Stimulated activated CD4-positive, alpha-beta T cell treated with anti-CD3 and anti-CD28 coated beads, TNF-alpha, amount 100 ng/mL, for 1 hour (primary cell): ENCODE measurements at regions not wholly inside any gene's neighbourhood (a gene's known extent, or its start where the extent isn't known, plus 50 kb on each side); places are given as distances from the start of the nearest gene placed in this dataset.
"Not testable (repeated sequence)": the region's sequence is repeated elsewhere in the genome, so short reads cannot be mapped to it uniquely, and the experiment has no call there.

ENCODE experiments used
- DNase-seq, 3 donors: peaks; one replicate each; pipeline ENCODE4 v3.0.0-alpha.2; 2020; ENCODE audit warnings: low read depth in 3 of 3, low spot score in 1 of 3

DNA sequence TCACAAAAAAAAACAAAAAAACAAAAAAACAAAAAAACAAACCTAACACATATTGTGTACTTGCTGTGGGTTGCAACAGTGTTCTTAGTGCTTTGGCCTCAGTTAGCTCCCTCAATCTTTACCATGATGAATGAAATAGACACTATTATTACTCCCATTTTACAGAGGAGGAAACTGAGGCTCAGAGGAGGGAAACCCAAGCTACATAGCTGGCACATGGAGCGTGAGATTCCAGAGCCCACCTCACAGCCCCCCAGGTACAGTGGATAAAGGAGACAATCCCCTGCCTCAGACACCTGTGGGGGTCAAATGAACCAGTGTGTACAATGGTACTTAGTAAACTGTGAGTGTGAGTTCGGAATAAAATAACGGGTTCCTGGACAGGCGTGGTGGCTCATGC, 104.9 kb upstream of the SMAD3 start:
- no peak for DNase-seq

- DNase-seq = no peak
Observed at GRCh38 chr15:66961407-66961884, 104.0 kb upstream of the SMAD3 start.

DNA sequence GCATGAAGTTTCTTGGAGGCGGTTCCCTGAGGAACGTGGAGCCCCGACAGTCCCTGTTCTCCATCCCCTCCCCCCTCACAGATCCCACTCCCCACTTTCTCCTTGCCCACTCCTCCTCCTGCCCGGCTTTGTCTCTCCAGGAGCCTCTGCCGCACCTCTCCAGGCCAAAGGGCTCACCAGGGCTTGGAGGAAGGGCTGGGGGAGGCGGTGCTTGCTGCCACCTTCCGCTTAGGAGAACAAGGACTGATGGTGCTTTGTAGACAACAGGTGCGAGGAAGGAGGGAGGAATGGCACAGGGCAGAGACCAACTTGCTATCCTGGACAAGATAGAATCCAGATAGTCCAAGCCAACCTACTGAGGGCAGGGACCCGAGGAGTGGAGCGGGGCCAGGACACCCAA, 103.5 kb upstream of the SMAD3 start:
- no peak for DNase-seq

DNA sequence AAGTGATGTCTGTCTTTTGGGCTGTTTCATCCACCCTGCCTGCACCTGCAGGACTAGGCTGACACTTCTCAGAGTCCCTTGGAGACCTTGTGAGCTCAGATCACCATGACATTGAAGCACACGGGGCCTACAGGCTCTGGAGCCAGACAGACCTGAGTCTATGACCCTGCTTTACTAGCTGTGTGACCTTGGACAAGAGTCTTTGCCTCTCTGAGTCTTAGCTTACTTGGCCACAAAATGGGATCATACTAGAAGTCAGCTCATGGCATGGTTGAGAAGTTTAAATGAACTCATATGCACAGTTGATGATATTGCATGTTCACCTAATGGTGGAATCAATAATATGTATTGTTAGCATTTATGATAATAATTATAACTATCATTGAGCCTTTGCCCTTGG, 102.9 kb upstream of the SMAD3 start:
- DNase-seq = no peak

- DNase-seq = no peak
Observed at GRCh38 chr15:66963084-66963483, 102.3 kb upstream of the SMAD3 start.

GRCh38 chr15:66963710-66964109, 101.7 kb upstream of the SMAD3 start:
- DNase-seq = no peak

DNA sequence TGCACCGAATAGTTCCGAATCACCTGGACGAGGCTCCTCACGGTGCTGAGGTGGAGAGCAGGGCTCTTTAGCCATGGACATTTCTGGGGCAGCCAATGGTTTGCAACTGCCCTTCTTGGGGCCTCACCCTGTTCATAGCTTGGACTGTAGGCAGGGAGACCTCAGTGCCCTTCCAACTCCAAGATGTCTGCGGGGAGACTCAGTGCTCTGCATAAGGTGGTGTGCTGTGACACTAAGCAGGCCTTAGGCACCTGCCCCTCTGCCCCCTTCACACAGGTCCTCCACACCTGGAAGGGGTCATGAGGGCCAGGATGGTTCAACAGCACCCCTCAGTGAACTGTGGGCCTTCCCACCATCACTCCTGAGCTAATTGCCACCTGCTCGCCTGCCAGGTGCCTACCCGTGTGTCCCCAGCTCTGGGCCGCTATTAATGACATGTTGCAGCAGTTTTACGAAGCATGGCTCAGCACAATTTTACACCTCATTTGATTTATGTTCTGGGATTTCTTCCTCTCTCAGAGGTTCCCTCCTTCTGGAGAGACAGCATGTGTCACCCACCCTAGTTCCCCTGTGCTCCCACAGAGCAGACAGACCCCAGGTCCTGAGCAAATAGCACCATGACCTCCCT, 101.2 kb upstream of the SMAD3 start:
- DNase-seq = no peak

DNA sequence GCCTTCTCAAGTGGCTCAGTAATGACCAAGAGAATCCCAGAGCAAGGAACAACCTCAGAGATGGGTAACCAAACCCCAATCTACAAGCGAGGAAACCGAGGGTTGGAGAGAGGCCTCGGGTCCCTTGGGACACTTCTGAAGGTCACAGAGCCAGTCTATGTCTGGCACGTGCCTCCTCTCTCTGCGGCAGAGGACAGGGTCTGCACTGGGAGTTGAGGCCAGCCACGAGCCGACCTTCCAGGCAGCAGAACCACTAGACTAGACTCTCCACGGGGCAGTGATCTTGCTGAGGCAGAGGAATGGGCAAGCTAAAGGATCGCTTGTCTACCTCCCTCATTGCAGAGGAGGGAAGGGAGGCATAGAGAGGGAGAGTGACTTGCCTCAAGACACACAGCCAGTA, 100.6 kb upstream of the SMAD3 start:
- DNase-seq = no peak

DNA sequence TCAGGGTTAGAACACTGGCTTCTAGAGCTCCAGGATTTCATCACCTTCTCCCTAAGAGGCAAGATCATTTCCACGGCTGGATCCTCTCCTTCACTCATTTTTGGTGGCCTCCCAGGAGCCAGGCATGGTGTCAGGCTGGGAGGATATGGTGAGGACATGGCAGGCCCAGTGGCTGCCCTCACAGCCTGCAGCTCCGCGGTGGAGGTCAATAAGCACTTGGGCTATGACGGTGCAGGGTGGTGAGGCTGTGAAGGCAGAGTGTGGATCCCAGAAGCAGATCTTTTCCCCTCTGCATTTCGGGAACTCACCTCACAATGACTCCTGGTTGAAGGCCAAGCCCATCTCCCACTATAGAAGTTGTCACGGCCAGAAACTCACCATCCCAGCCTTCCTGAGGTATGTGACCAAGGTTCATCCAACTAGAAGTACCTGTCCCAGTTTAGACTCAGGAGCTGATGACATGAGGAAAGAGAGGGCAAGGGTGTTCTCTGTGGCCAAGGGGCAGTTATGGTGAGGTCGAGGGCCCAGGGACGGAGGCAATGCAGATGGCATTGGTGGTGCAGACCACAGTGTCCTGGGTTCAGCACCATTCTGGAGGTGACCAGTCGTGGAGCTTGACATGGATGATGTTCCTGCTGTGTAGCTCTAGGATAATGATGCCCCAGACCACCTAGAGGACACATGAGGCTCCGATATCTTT, 100.1 kb upstream of the SMAD3 start:
- no peak for DNase-seq

DNA sequence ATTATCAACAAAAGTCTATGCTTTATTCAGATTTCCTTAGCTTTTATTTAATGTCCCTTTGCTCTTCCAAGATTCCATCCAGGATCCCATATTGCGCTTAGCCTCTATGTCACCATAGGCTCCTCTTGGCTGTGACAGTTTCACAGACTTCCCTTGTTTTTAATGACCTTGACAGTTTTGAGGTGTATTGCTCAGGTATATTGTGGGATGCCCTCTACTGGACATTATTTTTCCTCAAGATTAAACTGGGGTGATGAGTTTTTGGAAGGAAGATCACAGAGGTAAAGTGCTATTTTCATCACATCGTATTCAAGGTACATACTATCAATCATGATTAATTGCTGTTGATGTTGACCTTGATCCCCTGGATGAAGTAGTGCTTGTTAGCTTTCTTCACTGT, 99.1 kb upstream of the SMAD3 start:
- no peak for DNase-seq

DNA sequence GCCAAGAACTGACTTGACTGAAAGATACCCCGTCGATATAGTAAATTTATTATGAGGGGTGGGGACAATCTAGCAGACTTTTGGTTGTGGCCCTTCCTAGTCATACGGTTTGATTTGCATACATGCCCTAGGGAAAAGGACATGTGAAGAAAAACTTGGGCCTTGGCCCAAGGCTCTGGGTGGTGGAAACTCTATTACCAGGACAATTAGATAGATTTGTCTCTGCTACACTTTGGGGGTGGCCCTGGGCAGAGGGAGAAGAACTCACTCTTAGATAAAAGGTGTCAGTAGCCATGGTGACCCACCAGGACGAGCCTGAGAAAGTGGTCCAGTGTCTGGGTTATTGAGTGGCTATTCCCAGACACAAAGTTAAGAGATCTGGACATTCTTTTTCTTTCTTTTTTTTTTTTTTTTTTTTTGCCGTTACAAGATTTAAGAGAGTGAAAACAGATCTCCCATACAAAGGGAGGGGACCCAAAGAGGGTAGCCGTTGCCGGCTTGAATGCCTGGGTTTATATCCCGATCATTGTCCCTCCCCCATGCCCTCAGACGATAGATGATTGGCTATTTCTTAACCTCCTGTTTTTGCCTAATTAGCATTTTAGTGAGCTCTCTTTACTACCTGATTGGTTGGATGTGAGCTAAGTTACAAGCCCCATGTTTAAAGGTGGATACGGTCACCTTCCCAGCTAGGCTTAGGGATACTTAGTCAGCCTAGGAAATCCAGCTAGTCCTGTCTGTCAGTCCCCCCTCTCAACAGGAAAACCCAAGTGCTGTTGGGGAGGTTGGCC, 96.4 kb upstream of the SMAD3 start:
- no peak for DNase-seq

DNA sequence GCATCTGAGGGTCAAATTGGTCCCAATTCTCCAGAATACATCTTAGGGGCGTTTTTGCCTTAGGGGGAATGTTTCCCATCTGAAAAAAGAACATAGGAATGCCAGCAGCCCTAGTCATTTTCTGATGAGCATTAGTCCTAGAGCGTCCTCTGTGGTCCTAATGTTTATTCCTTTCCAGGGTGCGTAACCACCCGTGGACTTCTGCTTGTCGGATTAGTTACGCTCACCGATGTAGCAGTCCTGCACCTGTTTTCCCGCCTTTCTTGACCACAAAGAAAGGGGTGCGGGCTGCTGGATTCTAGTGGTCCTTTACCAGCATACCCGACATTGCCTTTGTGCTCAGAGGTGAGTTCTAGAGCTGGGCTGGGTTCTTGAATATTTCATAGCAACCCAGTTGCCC, 91.3 kb upstream of the SMAD3 start:
- DNase-seq = not testable (repeated sequence)

DNA sequence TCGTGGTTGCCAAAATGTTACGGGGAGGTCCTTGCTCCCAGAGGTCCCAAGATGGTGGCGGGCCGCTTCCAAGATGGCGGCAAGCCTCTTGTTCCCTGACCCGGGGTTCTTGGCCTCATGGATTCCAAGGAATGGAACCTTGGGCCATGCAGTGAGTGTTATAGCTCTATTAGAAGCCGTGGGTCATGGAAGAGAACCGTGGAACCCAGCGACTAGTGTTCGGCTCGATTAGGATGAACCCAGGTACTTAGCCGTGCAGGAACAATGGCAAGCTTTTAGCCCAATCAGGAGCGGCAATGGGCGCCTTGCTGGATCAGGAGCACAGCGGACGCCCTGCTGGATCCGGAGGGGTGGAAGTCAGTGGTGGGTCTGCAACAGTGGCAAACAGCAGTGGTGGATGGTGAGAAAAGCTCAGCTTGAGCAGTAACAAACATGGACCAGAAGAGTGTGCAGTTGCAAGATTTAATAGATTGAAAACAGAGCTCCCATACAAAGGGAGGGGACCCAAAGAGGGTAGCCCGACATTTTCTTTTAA, 89.2 kb upstream of the SMAD3 start:
- DNase-seq = not testable (repeated sequence)

DNA sequence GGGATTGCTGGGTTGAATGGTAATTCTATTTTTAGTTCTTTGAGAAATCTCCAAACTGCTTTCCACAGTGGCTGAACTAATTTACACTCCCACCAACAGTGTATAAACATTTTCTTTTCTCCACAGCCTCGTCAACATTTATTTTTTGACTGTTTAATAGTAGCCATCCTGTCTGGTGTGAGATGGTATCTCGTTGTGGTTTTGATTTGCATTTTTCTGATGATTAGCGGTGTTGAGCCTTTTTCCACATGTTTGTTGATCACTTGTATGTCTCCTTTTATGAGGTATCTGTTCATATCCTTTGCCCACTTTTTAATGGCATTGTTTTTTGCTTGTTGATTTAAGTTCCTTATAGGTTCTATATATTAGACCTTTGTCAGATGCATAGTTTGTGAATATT, 85.1 kb upstream of the SMAD3 start:
- DNase-seq = not testable (repeated sequence)

DNA sequence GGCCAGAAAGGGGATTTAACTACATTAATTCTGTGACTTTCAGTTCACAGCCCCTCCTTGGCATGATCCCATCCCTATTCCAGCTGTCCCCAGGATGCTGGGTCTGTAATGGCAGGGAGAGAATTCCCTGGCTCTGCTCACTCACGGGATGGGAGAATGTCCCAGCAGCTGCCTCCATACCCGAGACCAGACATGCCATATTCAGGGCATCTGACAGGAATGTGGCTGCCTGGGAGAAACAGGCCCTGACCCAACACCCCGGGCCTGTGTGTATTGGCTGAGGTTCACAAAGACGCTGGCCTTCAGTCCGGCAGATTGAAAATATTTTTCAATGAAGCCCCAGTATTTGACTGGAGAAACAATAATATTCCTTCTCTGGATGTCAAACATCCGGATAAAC, 83.6 kb upstream of the SMAD3 start:
- no peak for DNase-seq

DNA sequence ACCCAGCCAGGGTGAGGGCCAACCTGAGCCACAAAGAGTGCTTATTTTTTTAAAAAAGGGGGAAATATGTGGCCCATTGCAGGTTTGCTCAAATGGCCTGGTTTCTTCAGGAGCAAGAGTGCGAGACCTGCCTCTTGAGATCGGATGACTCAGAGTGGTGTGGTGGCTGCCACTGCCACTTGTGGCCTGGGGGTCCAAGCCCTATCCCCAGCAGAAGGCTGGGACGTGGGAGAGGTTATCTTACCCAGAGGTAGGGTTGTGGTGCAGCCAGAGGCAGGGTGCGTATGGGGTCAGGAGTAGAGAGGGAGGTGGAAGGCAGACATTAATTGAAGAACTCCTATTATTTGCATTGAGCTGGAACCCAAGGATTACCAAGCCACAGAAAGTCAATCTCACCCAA, 83.2 kb upstream of the SMAD3 start:
- DNase-seq = no peak

DNA sequence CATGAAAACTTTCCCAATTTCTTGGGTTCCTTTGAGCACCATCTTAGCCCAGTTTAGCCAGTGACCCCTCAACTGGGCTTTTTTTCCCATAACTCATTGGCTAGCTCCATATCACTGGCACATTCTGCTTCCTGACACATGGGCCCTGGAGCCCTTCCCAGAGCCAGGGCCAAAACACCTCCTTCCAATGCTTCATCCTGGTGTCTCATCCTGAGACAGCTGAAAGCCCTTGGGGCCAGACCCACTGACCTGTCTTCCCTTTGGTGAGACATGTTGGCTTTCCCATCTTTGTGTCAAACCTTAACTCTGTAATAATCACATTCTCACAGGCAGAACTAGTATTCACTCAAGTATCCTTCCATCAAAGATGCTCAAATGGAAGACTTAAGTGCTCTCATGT, 82.6 kb upstream of the SMAD3 start:
- DNase-seq = no peak

DNA sequence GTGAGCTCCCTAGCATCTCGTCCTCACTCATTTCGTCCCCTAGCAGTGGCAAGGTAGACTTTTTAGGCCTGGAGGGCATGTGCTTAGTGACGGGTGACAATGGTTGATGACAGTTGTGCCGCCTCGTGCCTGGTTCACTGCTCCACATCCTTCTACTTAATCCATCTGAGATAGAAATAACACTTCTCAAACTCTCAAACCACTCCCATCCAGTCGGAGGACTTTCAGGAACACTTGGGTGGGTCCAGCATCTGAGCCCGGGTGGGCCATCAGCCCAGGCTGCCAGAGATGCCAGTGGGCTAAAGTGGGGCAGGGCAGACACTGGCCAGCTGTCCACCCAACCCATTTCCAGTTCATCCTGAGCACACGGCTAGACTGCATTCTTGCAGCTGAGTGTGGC, 79.7 kb upstream of the SMAD3 start:
- no peak for DNase-seq

DNA sequence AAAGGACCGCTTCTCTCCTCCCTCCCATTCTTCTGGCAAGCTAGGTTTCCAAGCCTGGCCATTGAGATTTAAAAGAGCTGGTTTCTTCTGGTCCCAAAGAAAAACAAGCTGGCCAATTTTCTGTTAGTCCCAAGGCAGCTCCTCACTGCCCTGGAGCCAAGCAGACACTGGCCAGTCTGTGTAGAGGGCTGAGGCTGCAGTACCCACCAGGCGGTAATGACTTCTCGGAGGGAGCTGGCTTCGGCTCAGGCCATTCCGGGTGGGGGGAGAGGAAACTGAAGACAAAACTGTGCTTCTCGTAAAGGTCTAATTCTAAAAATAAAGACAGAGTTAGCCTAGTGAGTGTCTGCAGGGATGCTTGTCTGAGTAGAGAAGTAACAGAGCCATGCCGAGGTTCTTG, 78.5 kb upstream of the SMAD3 start:
- DNase-seq = no peak

DNA sequence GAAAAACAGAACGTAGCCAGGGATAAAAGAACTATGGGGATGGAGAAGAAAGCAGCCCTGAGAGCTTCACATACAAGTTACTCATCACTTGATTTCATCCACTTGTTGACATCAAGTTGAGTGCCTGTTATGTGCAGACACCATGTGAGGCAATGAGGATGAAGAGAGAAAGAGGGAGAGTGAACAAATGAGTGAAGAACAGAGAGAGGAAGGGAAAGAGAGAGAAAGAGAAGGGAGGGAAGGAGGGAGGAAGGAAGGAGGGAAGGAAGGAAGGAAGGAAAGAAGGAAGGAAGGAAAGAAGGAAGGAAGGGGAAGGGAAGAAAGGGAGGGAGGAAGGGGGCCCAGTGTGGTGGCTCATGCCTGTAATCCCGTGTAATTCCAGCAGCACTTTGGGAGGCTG, 72.3 kb upstream of the SMAD3 start:
- DNase-seq = no peak

- DNase-seq = no peak
Observed at GRCh38 chr15:66993874-66994696, 71.3 kb upstream of the SMAD3 start.
